Spinal cord (tissue), 9 donors: ENCODE measurements at regions not wholly inside any gene's neighbourhood (a gene's known extent, or its start where the extent isn't known, plus 50 kb on each side); places are given as distances from the start of the nearest gene placed in this dataset.

Experiments used
- DNase-seq, 6 donors: peaks; one replicate each; pipeline versions ENCODE4 v3.0.0 to v3.0.0-alpha.2; 2013 to 2015; ENCODE audit warnings: low spot score in 6 of 6, low read depth in 4 of 6
- H3K27ac ChIP-seq: one replicate; pipeline ENCODE4 v1.5.1; 2013; ENCODE audit warnings: low read depth, low read length, control low read depth
- H3K27me3 ChIP-seq: one replicate; pipeline ENCODE4 v1.6.1; 2013; ENCODE audit warnings: low read length; ENCODE audit not compliant: control insufficient read depth, insufficient read depth
- H3K36me3 ChIP-seq: one replicate; pipeline ENCODE4 v1.6.1; 2013; ENCODE audit warnings: low read length; ENCODE audit not compliant: control insufficient read depth, insufficient read depth
- H3K4me1 ChIP-seq: one replicate; pipeline ENCODE4 v1.6.1; 2013; ENCODE audit warnings: low read length; ENCODE audit not compliant: control insufficient read depth, insufficient read depth
- H3K4me3 ChIP-seq: one replicate; pipeline ENCODE4 v1.5.1; 2013; ENCODE audit warnings: low read depth, low read length, control low read depth
- H3K9me3 ChIP-seq: one replicate; pipeline ENCODE4 v1.6.1; 2013; ENCODE audit warnings: low read length; ENCODE audit not compliant: control insufficient read depth, insufficient read depth
- WGBS: methylation state at CpG from one replicate; pipeline ENCODE4 v1.1.5; 2013; ENCODE audit warnings: missing lambda C conversion rate; ENCODE audit not compliant: insufficient coverage; 5-methylcytosine and 5-hydroxymethylcytosine counted together
- donor health status: healthy.

- H3K27ac ChIP-seq: no peak overlapping the region
- DNase-seq: peak in 3 of 6 donors; percentile 9 to 58 (median 37)
- H3K9me3 ChIP-seq: no peaks in the 10 kb centered on the region
- no peaks in the 10 kb centered on the region for H3K36me3 ChIP-seq
- H3K4me3 ChIP-seq: no peak overlapping the region
- no peaks in the 10 kb centered on the region for H3K4me1 ChIP-seq
- H3K27me3 ChIP-seq: no peaks in the 10 kb centered on the region
- WGBS: no CpG with 5 or more reads among the region's 1 CpG
Measured at GRCh38 chr10:55091691-55092328, 290.8 kb upstream of the PCDH15 start.

- Histone ChIP-seq H3K9me3 (no peaks in the 10 kb centered on the region), H3K27me3 (no peaks in the 10 kb centered on the region), H3K4me3 (no peak overlapping the region), H3K4me1 (no peaks in the 10 kb centered on the region), H3K27ac (no peak overlapping the region), H3K36me3 (no peaks in the 10 kb centered on the region)
- no peak for DNase-seq
- WGBS: no CpG with 5 or more reads among the region's 1 CpG
Measured at GRCh38 chr10:55078121-55078520, 277.1 kb upstream of the PCDH15 start.

- DNase-seq: no peak
- no peaks in the 10 kb centered on the region for H3K27me3 ChIP-seq
- no CpG with 5 or more reads among the region's 1 CpG for WGBS
- no peak overlapping the region for H3K4me3 ChIP-seq
- H3K27ac ChIP-seq: no peak overlapping the region
- no peaks in the 10 kb centered on the region for H3K36me3 ChIP-seq
- H3K9me3 ChIP-seq: no peaks in the 10 kb centered on the region
- H3K4me1 ChIP-seq: no peaks in the 10 kb centered on the region
Measured at GRCh38 chr10:55065185-55065584, 264.2 kb upstream of the PCDH15 start.

GRCh38 chr10:55063811-55064210 is 262.8 kb upstream of the PCDH15 start:
- Histone ChIP-seq H3K9me3 (no peaks in the 10 kb centered on the region), H3K4me3 (no peak overlapping the region), H3K4me1 (no peaks in the 10 kb centered on the region), H3K27me3 (no peaks in the 10 kb centered on the region), H3K36me3 (no peaks in the 10 kb centered on the region), H3K27ac (no peak overlapping the region)
- no peak for DNase-seq

GRCh38 chr10:55062349-55062748 is 261.3 kb upstream of the PCDH15 start:
- H3K4me3 ChIP-seq: no peak overlapping the region
- no peak for DNase-seq
- H3K36me3 ChIP-seq: no peaks in the 10 kb centered on the region
- H3K4me1 ChIP-seq: no peaks in the 10 kb centered on the region
- H3K27me3 ChIP-seq: no peaks in the 10 kb centered on the region
- no peaks in the 10 kb centered on the region for H3K9me3 ChIP-seq
- H3K27ac ChIP-seq: no peak overlapping the region

- DNase-seq: peak in 1 of 6 donors; percentile 65
- no peaks in the 10 kb centered on the region for H3K9me3 ChIP-seq
- H3K27me3 ChIP-seq: no peaks in the 10 kb centered on the region
- WGBS: 78% methylated on average over 3 of the region's 5 CpGs
- no peak overlapping the region for H3K4me3 ChIP-seq
- H3K4me1 ChIP-seq: no peaks in the 10 kb centered on the region
- no peaks in the 10 kb centered on the region for H3K36me3 ChIP-seq
- no peak overlapping the region for H3K27ac ChIP-seq
Measured at GRCh38 chr10:55058800-55059199, 257.8 kb upstream of the PCDH15 start.

GRCh38 chr10:55051515-55051914 is 250.5 kb upstream of the PCDH15 start:
- DNase-seq: no peak
- no CpG with 5 or more reads among the region's 2 CpGs for WGBS
- H3K27me3 ChIP-seq: no peaks in the 10 kb centered on the region
- H3K9me3 ChIP-seq: no peaks in the 10 kb centered on the region
- no peaks in the 10 kb centered on the region for H3K4me1 ChIP-seq
- no peaks in the 10 kb centered on the region for H3K36me3 ChIP-seq
- H3K4me3 ChIP-seq: no peak overlapping the region
- no peak overlapping the region for H3K27ac ChIP-seq

GRCh38 chr10:55048830-55049498 is 247.9 kb upstream of the PCDH15 start:
- H3K36me3 ChIP-seq: no peaks in the 10 kb centered on the region
- no CpG with 5 or more reads among the region's 3 CpGs for WGBS
- H3K27me3 ChIP-seq: no peaks in the 10 kb centered on the region
- H3K4me3 ChIP-seq: no peak overlapping the region
- H3K9me3 ChIP-seq: no peaks in the 10 kb centered on the region
- H3K27ac ChIP-seq: no peak overlapping the region
- no peaks in the 10 kb centered on the region for H3K4me1 ChIP-seq
- DNase-seq: peak in 3 of 6 donors; percentile 9 to 45 (median 40)

- DNase-seq: no peak
- Histone ChIP-seq H3K36me3 (no peaks in the 10 kb centered on the region), H3K4me3 (no peak overlapping the region), H3K9me3 (no peaks in the 10 kb centered on the region), H3K27me3 (no peaks in the 10 kb centered on the region), H3K4me1 (no peaks in the 10 kb centered on the region), H3K27ac (no peak overlapping the region)
- WGBS: no CpG with 5 or more reads among the region's 3 CpGs
Measured at GRCh38 chr10:55043540-55043939, 242.5 kb upstream of the PCDH15 start.

GRCh38 chr10:55033061-55033460 is 232.0 kb upstream of the PCDH15 start:
- WGBS: 94% methylated on average over 4 of the region's 4 CpGs
- Histone ChIP-seq H3K4me1 (no peaks in the 10 kb centered on the region), H3K4me3 (no peak overlapping the region), H3K27me3 (no peaks in the 10 kb centered on the region), H3K9me3 (peaks cover 1% of the 10 kb centered on the region), H3K27ac (no peak overlapping the region), H3K36me3 (no peaks in the 10 kb centered on the region)
- DNase-seq: no peak
